ENCODE measurements at regions not wholly inside any gene's neighbourhood (a gene's known extent, or its start where the extent isn't known, plus 50 kb on each side); places are given as distances from the start of the nearest gene placed in this dataset.

Small RNAs in the stretch of these regions (small RNA-seq; reads per million reads assigned to genes)
- gene AC082651.2 (0 reads per million in 3 donors), gene RNU4-73P (0 reads per million in 3 donors)

All from esophagus muscularis mucosa (tissue), 3 donors.